Fibroblast of mammary gland (primary cell): ENCODE measurements at regions not wholly inside any gene's neighbourhood (a gene's known extent, or its start where the extent isn't known, plus 50 kb on each side); places are given as distances from the start of the nearest gene placed in this dataset.
"Not testable (repeated sequence)": the region's sequence is repeated elsewhere in the genome, so short reads cannot be mapped to it uniquely, and the experiment has no call there.

ENCODE experiments used
- DNase-seq: peaks from one replicate; pipeline ENCODE4 v3.0.0-alpha.2; 2010; ENCODE audit warnings: low read depth
- H3K4me3 ChIP-seq: 2 replicates; pipeline ENCODE4 v1.5.1; 2011; ENCODE audit warnings: low read depth, mild to moderate bottlenecking, low read length, moderate library complexity; ENCODE audit not compliant: control insufficient read depth
- TF ChIP-seq, protein P1 (sequence below): conservative IDR thresholded peaks from 2 replicates; pipeline ENCODE4 v1.5.1; 2011; ENCODE audit warnings: low read depth, low read length, inconsistent platforms; ENCODE audit not compliant: control insufficient read depth, insufficient read depth

DNA sequence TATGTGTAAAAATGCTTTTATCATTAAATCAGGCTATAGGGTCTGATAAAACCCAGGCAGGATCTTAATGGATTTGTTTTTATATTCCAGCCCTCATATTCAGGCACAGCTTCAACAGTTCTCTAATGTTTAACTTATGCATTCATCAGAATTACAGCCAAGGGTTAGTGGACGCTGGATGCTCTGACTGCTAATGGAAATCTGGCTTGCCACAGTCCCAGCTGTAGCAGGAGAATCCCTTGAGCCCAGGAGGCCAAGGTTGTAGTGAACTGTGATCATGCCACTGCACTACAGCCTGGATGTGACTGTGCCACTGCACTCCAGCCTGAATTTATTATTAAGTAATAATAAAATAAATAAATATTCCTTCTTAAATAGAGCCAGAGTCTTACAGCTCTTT lies 98.0 kb downstream of the SLC25A46 start:
- H3K4me3 ChIP-seq: no peak overlapping the region
- no peak for DNase-seq
- TF ChIP-seq, protein P1, sequence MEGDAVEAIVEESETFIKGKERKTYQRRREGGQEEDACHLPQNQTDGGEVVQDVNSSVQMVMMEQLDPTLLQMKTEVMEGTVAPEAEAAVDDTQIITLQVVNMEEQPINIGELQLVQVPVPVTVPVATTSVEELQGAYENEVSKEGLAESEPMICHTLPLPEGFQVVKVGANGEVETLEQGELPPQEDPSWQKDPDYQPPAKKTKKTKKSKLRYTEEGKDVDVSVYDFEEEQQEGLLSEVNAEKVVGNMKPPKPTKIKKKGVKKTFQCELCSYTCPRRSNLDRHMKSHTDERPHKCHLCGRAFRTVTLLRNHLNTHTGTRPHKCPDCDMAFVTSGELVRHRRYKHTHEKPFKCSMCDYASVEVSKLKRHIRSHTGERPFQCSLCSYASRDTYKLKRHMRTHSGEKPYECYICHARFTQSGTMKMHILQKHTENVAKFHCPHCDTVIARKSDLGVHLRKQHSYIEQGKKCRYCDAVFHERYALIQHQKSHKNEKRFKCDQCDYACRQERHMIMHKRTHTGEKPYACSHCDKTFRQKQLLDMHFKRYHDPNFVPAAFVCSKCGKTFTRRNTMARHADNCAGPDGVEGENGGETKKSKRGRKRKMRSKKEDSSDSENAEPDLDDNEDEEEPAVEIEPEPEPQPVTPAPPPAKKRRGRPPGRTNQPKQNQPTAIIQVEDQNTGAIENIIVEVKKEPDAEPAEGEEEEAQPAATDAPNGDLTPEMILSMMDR: no peak

DNA sequence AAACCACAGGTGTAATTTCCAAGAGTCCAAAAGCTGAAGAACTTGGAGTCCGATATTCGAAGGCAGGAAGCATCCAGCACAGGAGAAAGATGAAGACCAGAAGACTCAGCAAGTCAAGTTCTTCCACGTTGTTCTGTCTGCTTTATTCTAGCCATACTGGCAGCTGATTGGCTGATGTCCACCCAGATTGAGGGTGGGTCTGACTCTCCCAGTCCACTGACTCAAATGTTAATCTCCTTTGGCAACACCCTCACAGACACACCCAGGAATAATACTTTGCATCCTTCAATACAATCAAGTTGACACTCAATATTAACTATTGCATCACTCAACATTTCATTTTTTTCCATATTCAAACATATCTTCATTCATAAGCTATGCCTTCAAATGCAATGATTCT lies 99.5 kb downstream of the SLC25A46 start:
- H3K4me3 ChIP-seq, DNase-seq: not testable (repeated sequence)

DNA sequence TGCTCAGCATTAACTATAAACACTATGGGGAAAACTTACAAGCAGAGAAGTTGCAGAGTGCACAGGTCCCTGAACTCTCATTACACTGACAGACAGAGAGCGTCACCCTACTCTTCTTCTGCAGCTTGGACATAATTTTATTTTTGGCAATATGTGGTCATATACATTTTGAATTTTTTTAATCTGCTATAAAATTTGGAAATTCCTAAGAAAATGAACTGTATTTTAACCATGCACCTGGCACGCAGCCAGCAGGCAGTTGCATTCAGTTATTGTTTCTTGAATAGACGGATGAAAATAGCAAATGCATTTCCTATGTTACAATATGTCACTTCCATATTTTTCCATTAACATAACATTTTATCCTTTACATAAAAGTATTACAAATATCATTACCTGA lies 100.2 kb downstream of the SLC25A46 start:
- TF ChIP-seq, protein P1: no peak
- H3K4me3 ChIP-seq: no peak overlapping the region
- DNase-seq: no peak

DNA sequence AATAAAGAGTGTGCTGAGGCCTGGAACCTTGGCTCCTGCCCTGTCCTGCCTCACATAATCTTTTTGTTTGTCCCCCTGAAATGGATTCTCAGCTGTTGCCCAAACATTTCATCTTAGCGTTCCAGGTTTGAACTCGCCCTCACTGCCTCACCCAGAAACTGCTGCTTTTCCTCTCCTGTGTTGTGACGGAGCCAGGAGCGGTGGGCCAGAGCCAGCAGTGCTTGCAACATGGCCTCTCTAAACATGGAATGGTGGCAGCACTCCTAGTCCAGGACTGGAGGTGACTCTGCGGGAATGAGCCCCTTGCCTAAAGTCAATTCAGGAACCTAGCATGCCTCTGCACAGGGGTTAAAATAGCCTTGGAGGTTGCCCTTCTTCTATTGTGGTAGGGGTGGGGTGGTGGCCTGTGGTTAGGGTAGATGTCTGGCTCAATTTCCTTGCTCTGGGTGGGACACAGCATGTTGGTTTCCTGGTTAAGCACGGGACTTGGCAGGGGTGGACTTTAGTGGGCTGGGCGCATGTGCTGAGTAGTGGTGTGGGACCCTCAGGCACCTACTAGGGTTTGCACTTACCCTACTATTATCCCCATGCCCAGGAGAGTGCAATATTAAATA lies 101.6 kb downstream of the SLC25A46 start:
- H3K4me3 ChIP-seq: no peak overlapping the region
- TF ChIP-seq, protein P1: no peak
- DNase-seq: no peak

DNA sequence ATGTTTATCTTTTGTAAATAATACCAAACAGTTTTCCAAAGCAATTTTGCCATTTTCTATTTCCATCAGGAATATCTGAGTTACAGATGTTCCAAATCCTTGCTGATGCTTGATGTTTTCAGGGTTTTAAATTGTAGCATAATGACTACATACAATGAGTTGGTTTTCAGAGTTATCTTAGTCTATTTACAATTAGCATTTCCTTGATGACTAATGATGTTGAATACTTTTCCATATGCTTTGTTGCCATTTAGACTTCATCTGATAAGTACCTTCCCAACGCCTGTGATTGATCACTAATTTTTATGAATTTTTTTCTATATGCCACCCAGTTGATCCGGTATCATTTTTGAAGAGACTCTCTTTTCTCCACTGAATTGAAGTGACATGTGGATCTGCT lies 102.3 kb downstream of the SLC25A46 start:
- no peak overlapping the region for H3K4me3 ChIP-seq
- TF ChIP-seq, protein P1: no peak
- DNase-seq: no peak

DNA sequence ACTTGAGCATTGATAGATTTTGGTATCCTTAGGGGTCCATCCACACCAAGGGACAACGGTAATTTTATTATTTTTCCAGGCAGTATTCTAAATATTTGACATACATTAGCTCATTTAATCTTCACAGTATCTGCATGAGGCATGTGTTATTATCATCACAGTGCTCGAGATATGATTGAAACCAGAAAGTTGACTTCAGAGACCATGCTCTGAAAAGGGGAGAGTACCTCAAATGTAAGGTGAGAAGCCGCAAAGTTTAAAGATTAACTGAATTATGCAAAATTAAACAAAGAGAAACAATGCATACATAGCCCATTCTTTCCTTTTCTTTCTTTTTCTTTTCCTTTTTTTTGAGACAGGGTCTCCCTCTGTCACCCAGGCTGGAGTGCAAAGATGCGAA lies 104.1 kb downstream of the SLC25A46 start:
- H3K4me3 ChIP-seq: no peak overlapping the region
- DNase-seq: no peak
- TF ChIP-seq, protein P1: no peak

DNA sequence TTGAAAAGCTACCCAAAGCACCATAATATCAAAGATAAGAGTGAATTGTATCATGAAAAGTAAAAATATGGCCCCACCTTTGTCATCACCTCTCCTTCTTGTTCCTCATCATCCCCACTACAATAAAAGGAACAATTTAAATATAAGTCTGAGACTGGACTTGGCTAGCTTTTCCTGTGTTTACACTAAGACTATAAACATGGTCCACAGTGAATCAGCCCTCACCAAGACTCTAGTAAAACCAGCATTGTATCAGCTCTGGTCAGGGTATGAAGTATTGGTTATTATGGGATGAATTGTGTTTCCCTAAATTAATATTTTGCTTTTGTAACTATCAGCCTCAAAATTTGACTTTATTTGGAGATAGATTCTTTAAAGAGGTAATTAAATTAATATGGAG lies 105.4 kb downstream of the SLC25A46 start:
- no peak overlapping the region for H3K4me3 ChIP-seq
- TF ChIP-seq, protein P1: no peak
- no peak for DNase-seq
